Transverse colon (tissue), 4 donors: ENCODE measurements at regions not wholly inside any gene's neighbourhood (a gene's known extent, or its start where the extent isn't known, plus 50 kb on each side); places are given as distances from the start of the nearest gene placed in this dataset.

Source experiments
- DNase-seq: peaks from one replicate; pipeline ENCODE4 v3.0.0-alpha.2; 2019
- H3K27ac ChIP-seq, 4 donors: fragments of 200-600 bp; sonication (generic); 2 replicates each; pipeline ENCODE4 v1.5.1; 2016 to 2018; ENCODE audit warnings: inconsistent platforms in 4 of 4
- H3K27me3 ChIP-seq: fragments of 200-600 bp; sonication (generic); 2 replicates; pipeline ENCODE4 v1.5.1; 2017; ENCODE audit warnings: inconsistent platforms
- H3K36me3 ChIP-seq, 4 donors: fragments of 200-600 bp; sonication (generic); 2 replicates each; pipeline ENCODE4 v1.5.1; 2017 to 2019; ENCODE audit warnings: inconsistent platforms in 4 of 4
- H3K4me1 ChIP-seq, 4 donors: fragments of 200-600 bp; sonication (generic); 2 replicates each; pipeline ENCODE4 v1.5.1; 2017 to 2020; ENCODE audit warnings: inconsistent platforms in 4 of 4
- H3K4me3 ChIP-seq, 4 donors: fragments of 200-600 bp; sonication (generic); 1 replicate in 1 of 4; 2 replicates in 3 of 4; pipeline versions ENCODE4 v1.5.1 to v1.6.1; 2017 to 2019; ENCODE audit warnings: inconsistent platforms in 4 of 4
- H3K9me3 ChIP-seq, 2 donors: fragments of 200-600 bp; sonication (generic); 2 replicates each; pipeline ENCODE4 v1.5.1; 2017 to 2019; ENCODE audit warnings: inconsistent platforms in 2 of 2
- CTCF ChIP-seq, 5 experiments: fragments of 200-600 bp in 3 of 5; fragments of 450-650 bp in 2 of 5; sonication (generic) in 3 of 5; IDR thresholded peaks; 1 replicate in 2 of 5; 2 replicates in 3 of 5; pipeline ENCODE4 v1.5.1; 2016 to 2017; ENCODE audit warnings: antibody characterized with exemption in 5 of 5, inconsistent platforms in 3 of 5, mild to moderate bottlenecking in 2 of 5, moderate library complexity in 1 of 5
- EP300 ChIP-seq: sonication (generic); formaldehyde crosslinking; IDR thresholded peaks from one replicate; pipeline ENCODE4 v1.6.1; 2017; ENCODE audit warnings: antibody characterized with exemption, low read depth
- POLR2A ChIP-seq: fragments of 450-650 bp; IDR thresholded peaks from one replicate; pipeline ENCODE4 v1.6.1; 2016; ENCODE audit warnings: antibody characterized with exemption, mild to moderate bottlenecking, moderate library complexity
- POLR2AphosphoS5 ChIP-seq, 3 donors: sonication (generic); formaldehyde crosslinking; IDR thresholded peaks; one replicate each; pipeline ENCODE4 v1.6.1; 2016; ENCODE audit warnings: antibody characterized with exemption in 3 of 3
- WGBS, 2 donors: methylation state at CpG; one replicate each; pipeline ENCODE4 v1.1.5; 2018; ENCODE audit warnings: low coverage in 1 of 2; 5-methylcytosine and 5-hydroxymethylcytosine counted together
- in situ Hi-C, 4 donors: fragments of 200-750 bp; cut with MboI; loops; one replicate each; pipeline versions ENCODE4 v1.15.0 to v1.15.1; 2017; ENCODE audit warnings: low sequenced_read_pairs in 3 of 4, low pct_ligation_motif_present in 1 of 4, low pct_unique_long_range_greater_than_20kb in 1 of 4
- intact Hi-C: fragments of 100-400 bp; cut with DNase I; formaldehyde crosslinking; loops from one replicate; pipeline ENCODE4 v1.15.1; 2023; ENCODE audit warnings: low total_unique reads

- DNase-seq: no peak
- no peak for TF ChIP-seq EP300
- no peak for TF ChIP-seq CTCF (IDR thresholded peaks at IDR 0.05)
- TF ChIP-seq POLR2AphosphoS5 (IDR thresholded peaks at IDR 0.05): no peak
- TF ChIP-seq POLR2A: no peak
- no peak overlapping the region for H3K27ac ChIP-seq
- WGBS, 2 donors: 81 to 83% methylated on average over 3 to 5 of the region's 5 CpGs
- intact Hi-C loops: no loop called here
- H3K27me3 ChIP-seq: no peaks in the 10 kb centered on the region
- no peaks in the 10 kb centered on the region for H3K9me3 ChIP-seq
- in situ Hi-C loops: no loop called here
- H3K36me3 ChIP-seq: no peaks in the 10 kb centered on the region
- no peaks in the 10 kb centered on the region for H3K4me1 ChIP-seq
- no peak overlapping the region for H3K4me3 ChIP-seq
These were observed 57.9 kb upstream of the BNC2 start for GRCh38 chr9:16928179-16928945.

- H3K4me3 ChIP-seq: no peak overlapping the region
- no peak for TF ChIP-seq POLR2AphosphoS5 (IDR thresholded peaks at IDR 0.05)
- no peak for TF ChIP-seq POLR2A
These were observed 55.0 kb upstream of the BNC2 start for GRCh38 chr9:16925426-16925825.

GRCh38 chr9:16924311-16924915, 53.9 kb upstream of the BNC2 start:
- TF ChIP-seq POLR2AphosphoS5 (IDR thresholded peaks at IDR 0.05) (no peak), POLR2A (no peak), CTCF (IDR thresholded peaks at IDR 0.05) (no peak), EP300 (no peak)
- no peaks in the 10 kb centered on the region for H3K4me1 ChIP-seq
- H3K36me3 ChIP-seq: no peaks in the 10 kb centered on the region
- in situ Hi-C loops: no loop called here
- no peak for DNase-seq
- H3K27me3 ChIP-seq: no peaks in the 10 kb centered on the region
- 91% methylated on average over 24 of the region's 32 CpGs; no CpG with 5 or more reads in 1 of the 2 donors for whole genome bisulfite sequencing, 2 donors
- intact Hi-C loops: no loop called here
- no peak overlapping the region for H3K4me3 ChIP-seq
- H3K27ac ChIP-seq: no peak overlapping the region
- H3K9me3 ChIP-seq: no peaks in the 10 kb centered on the region

More at GRCh38 chr9:16925426-16925825, 55.0 kb upstream of the BNC2 start:
- 83% methylated on average over 1 of the region's 1 CpG; no CpG with 5 or more reads in 1 of the 2 donors for WGBS, 2 donors
- no peak overlapping the region for H3K27ac ChIP-seq
- H3K36me3 ChIP-seq: no peaks in the 10 kb centered on the region
- intact Hi-C loops (no loop called here), in situ Hi-C loops (no loop called here)
- no peaks in the 10 kb centered on the region for H3K4me1 ChIP-seq
- no peaks in the 10 kb centered on the region for H3K27me3 ChIP-seq
- no peaks in the 10 kb centered on the region for H3K9me3 ChIP-seq
- DNase-seq: no peak

- Histone ChIP-seq H3K27me3 (no peaks in the 10 kb centered on the region), H3K4me3 (no peak overlapping the region), H3K9me3 (no peaks in the 10 kb centered on the region), H3K36me3 (no peaks in the 10 kb centered on the region), H3K4me1 (no peaks in the 10 kb centered on the region), H3K27ac (no peak overlapping the region)
- intact Hi-C loops (no loop called here), in situ Hi-C loops (no loop called here)
- 49 to 63% methylated on average over 3 of the region's 3 CpGs for WGBS, 2 donors
- no peak for DNase-seq
- TF ChIP-seq CTCF (IDR thresholded peaks at IDR 0.05) (no peak), POLR2A (no peak), POLR2AphosphoS5 (IDR thresholded peaks at IDR 0.05) (no peak), EP300 (no peak)
These were observed 51.4 kb upstream of the BNC2 start for GRCh38 chr9:16921855-16922254.
